AG10803 (cell line): ENCODE measurements at regions not wholly inside any gene's neighbourhood (a gene's known extent, or its start where the extent isn't known, plus 50 kb on each side); places are given as distances from the start of the nearest gene placed in this dataset.
"Not testable (repeated sequence)": the region's sequence is repeated elsewhere in the genome, so short reads cannot be mapped to it uniquely, and the experiment has no call there.

ENCODE experiments used
- DNase-seq: peaks from one replicate; pipeline ENCODE4 v3.0.0; 2010; ENCODE audit warnings: low read depth
- H3K4me3 ChIP-seq: 2 replicates; pipeline ENCODE4 v1.5.1; 2011; ENCODE audit warnings: mild to moderate bottlenecking, low read length, control low read depth
- TF ChIP-seq, protein P1 (sequence below): conservative IDR thresholded peaks from 2 replicates; pipeline ENCODE4 v1.5.1; 2011; ENCODE audit warnings: mild to moderate bottlenecking, low read length, control low read depth, inconsistent platforms

DNA sequence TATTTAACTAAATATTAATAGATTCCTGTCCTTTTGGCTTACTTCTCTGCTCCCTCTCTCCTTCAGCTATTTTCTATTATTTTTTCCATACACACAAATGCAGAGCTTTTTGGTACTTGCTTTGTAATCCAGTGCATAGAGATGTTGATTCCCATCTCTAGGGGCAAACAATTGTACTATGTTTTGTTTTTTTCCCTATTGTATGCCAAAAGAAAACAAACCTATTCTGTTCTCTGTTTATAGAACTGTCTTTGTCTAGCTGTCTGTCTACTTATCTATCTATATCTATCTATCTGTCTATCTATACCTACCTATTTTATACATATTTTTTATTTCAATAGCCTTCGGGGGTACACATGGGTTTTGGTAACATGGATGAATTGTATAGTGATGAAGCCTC is 121.6 kb upstream of the LIFR start:
- no peak for DNase-seq
- H3K4me3 ChIP-seq: no peak overlapping the region
- TF ChIP-seq, protein P1, sequence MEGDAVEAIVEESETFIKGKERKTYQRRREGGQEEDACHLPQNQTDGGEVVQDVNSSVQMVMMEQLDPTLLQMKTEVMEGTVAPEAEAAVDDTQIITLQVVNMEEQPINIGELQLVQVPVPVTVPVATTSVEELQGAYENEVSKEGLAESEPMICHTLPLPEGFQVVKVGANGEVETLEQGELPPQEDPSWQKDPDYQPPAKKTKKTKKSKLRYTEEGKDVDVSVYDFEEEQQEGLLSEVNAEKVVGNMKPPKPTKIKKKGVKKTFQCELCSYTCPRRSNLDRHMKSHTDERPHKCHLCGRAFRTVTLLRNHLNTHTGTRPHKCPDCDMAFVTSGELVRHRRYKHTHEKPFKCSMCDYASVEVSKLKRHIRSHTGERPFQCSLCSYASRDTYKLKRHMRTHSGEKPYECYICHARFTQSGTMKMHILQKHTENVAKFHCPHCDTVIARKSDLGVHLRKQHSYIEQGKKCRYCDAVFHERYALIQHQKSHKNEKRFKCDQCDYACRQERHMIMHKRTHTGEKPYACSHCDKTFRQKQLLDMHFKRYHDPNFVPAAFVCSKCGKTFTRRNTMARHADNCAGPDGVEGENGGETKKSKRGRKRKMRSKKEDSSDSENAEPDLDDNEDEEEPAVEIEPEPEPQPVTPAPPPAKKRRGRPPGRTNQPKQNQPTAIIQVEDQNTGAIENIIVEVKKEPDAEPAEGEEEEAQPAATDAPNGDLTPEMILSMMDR: no peak

DNA sequence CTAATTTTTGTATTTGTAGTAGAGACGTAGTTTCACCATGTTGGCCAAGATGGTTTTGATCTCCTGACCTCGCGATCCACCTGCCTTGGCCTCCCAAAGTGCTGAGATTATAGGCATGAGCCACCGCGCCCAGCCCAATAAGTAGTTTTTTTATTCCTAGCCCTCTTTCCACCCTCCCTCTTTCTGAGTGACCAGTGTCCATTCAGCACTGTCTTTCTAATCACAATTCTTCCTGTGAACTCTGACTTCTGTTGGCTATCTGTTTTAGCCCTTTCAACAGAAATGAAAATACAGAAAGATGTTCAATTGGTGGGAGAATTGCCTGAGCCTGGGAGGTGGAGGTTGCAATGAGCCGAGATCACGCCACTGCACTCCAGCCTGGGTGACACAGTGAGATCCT is 122.3 kb upstream of the LIFR start:
- H3K4me3 ChIP-seq, DNase-seq: not testable (repeated sequence)

DNA sequence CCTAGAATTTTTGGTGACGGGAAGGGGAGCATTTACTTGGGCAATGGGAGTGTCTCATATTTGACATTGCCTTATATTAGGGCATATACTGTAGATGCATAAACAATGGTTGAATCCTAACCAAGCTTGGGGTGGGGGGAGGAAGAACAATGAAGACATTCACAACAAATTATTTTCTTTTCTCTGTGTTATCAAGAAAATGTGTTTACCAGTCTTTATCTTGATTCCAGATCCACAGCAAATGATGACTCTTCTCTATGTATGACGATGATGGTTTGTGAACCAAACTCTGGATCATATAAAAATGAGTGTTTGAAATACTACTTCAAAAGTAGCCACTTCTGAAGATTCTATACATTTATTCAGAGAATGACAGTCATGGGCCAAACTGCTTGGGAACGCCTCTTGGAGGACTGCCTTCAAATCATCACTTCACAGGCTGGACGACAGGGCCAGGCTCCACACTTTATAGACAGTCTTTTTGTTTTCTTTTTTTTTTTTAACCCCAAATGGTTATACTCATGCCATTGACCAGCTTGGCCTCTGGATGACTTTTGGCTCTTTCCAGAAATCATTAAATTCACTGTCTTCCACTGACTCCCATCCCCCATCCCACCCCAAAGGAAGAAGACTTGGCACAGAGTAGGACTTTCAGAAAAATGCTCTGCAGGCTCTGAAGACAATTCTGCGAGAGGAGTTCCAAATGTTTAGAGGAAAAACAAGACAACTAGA is 123.8 kb upstream of the LIFR start:
- TF ChIP-seq, protein P1: no peak
- DNase-seq: no peak
- no peak overlapping the region for H3K4me3 ChIP-seq

DNA sequence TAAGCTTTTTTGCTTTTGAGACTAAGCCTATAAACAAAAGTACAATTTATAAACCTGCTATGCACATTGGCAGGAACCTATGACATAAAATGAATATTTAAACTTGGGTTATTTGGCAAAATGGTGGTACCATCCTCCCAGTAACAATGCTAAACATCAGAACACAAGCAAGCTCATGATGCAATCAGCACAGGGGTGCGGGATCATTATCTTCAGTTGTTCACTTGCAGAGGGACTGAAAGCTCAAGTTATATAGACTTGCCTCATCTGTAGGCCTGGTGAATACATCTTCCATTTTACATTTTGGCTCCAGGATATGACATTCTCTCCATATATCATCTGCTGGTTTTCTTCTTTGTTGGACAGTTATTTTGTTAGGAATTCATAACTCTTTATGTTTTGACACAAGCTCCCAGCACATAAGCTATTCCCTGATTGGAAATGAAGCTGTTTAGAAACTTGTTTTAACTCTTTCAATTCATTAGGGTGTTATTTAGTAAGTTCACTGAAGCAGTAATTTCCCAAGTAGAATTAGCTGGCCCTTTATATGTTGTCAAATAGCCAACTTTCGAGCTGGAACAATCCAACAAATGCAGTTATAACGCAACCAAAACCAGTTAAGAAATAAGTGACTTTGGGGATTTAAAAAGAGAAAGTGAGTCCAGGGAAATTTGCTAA is 124.7 kb upstream of the LIFR start:
- H3K4me3 ChIP-seq: no peak overlapping the region
- DNase-seq: no peak
- TF ChIP-seq, protein P1: no peak

DNA sequence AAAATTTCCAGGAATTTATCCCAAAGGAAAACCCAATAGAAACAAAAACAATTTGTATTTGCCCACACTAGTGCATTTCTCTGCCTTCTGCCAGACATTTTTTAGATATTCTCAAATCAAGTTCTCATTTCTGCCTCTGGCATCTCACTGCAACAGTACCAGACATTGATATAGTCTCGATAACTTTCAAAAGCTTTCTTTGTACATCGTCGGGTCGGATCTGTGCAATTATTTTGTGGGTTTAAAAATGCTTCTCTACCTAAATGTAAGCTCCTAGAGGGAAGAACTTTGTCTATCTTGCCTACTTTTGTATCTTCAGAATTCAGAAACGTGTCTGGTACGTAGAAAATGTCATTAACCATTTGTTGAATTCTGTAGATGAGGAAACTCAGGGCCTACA is 125.5 kb upstream of the LIFR start:
- H3K4me3 ChIP-seq: no peak overlapping the region
- DNase-seq: no peak
- TF ChIP-seq, protein P1: no peak

DNA sequence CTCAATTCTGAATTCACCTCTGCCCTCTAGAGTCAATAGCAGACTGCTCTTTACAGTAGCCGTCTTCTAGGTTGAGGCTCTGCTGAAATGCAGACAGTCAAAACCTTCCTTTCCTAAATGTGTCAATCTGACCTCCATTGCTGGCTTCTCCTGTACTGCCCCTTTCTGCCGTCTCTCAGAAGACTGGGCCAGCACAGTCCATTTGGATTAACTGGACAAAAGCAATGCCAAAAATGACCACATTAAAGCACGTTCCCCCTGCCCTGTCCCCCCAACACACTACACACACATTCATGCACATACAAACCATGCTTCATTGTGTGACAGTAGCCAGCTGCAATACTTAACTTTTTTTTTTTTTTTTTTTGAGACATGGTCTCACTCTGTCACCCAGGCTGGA is 130.2 kb upstream of the LIFR start:
- TF ChIP-seq, protein P1: no peak
- no peak overlapping the region for H3K4me3 ChIP-seq
- DNase-seq: no peak

DNA sequence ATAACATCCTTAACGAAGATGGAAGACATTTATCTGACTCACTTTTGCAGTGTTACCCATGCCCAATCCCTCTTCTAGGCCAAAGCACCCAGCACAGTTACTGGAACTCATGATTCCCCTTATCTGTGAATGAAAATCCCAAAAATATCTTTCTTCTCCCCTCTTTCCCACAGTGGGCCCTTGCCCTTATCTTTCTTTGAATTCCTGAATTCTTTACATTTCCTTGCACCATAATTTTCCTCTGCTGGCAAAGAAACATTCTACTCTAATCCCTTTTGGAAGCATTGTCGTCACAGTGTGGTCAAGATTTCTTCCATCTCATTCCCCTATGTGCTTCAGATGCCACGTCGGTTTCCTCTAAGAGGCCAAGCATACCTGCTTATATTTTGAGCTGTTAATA is 135.9 kb upstream of the LIFR start:
- H3K4me3 ChIP-seq: no peak overlapping the region
- no peak for DNase-seq
- TF ChIP-seq, protein P1: no peak
